H9 (cell line): ENCODE measurements at regions not wholly inside any gene's neighbourhood (a gene's known extent, or its start where the extent isn't known, plus 50 kb on each side); places are given as distances from the start of the nearest gene placed in this dataset.

Experiments
- DNase-seq: peaks from one replicate; pipeline ENCODE4 v3.0.0-alpha.2; 2017
- H2AFZ ChIP-seq: one replicate; pipeline ENCODE4 v1.6.1; 2013; ENCODE audit warnings: mild to moderate bottlenecking, low read length, control low read depth, moderate library complexity
- H2AK5ac ChIP-seq: 2 replicates; pipeline ENCODE4 v1.6.1; 2013; ENCODE audit warnings: low read length, control low read depth, mixed read lengths; ENCODE audit not compliant: insufficient read length
- H2BK120ac ChIP-seq: one replicate; pipeline ENCODE4 v1.6.1; 2013; ENCODE audit warnings: low read depth, mild to moderate bottlenecking, low read length, control low read depth, inconsistent platforms; ENCODE audit not compliant: poor library complexity, severe bottlenecking
- H2BK12ac ChIP-seq: 2 replicates; pipeline ENCODE4 v1.6.1; 2013; ENCODE audit warnings: low read length, control low read depth, mixed read lengths, low read depth; ENCODE audit not compliant: insufficient read length
- H2BK15ac ChIP-seq: 2 replicates; pipeline ENCODE4 v1.6.1; 2013; ENCODE audit warnings: low read depth, low read length, control low read depth
- H2BK20ac ChIP-seq: one replicate; pipeline ENCODE4 v1.6.1; 2013; ENCODE audit warnings: low read depth, mild to moderate bottlenecking, low read length, control low read depth, inconsistent platforms; ENCODE audit not compliant: poor library complexity, severe bottlenecking
- H2BK5ac ChIP-seq: 2 replicates; pipeline ENCODE4 v1.6.1; 2013; ENCODE audit warnings: low read length, control low read depth, mixed read lengths; ENCODE audit not compliant: insufficient read length
- H3K14ac ChIP-seq: 2 replicates; pipeline ENCODE4 v1.6.1; 2013; ENCODE audit warnings: low read length, control low read depth; ENCODE audit not compliant: insufficient read depth
- H3K18ac ChIP-seq: 2 replicates; pipeline ENCODE4 v1.6.1; 2013; ENCODE audit warnings: low read depth, mild to moderate bottlenecking, mixed read lengths, low read length, control low read depth; ENCODE audit not compliant: insufficient read length
- H3K23ac ChIP-seq: 2 replicates; pipeline ENCODE4 v1.6.1; 2013; ENCODE audit warnings: low read length, control low read depth, mixed read lengths, low read depth; ENCODE audit not compliant: insufficient read length
- H3K23me2 ChIP-seq: 2 replicates; pipeline ENCODE4 v1.6.1; 2013; ENCODE audit warnings: low read depth, mild to moderate bottlenecking, mixed read lengths, low read length, control low read depth; ENCODE audit not compliant: insufficient read length, poor library complexity, severe bottlenecking
- H3K27ac ChIP-seq: 2 replicates; pipeline ENCODE4 v1.5.1; 2013; ENCODE audit warnings: low read length, control low read depth, mixed read lengths, low read depth; ENCODE audit not compliant: insufficient read length
- H3K27me3 ChIP-seq: 2 replicates; pipeline ENCODE4 v1.6.1; 2013; ENCODE audit warnings: low read length, control low read depth, inconsistent platforms; ENCODE audit not compliant: insufficient read depth
- H3K4ac ChIP-seq: 2 replicates; pipeline ENCODE4 v1.6.1; 2013; ENCODE audit warnings: low read depth, mild to moderate bottlenecking, control low read depth, inconsistent platforms, low read length, moderate library complexity
- H3K4me1 ChIP-seq: 2 replicates; pipeline ENCODE4 v1.6.1; 2013; ENCODE audit warnings: low read length, control low read depth, inconsistent platforms; ENCODE audit not compliant: insufficient read depth
- H3K4me2 ChIP-seq: 2 replicates; pipeline ENCODE4 v1.6.1; 2013; ENCODE audit warnings: low read length, control low read depth, mixed read lengths; ENCODE audit not compliant: insufficient read length, insufficient read depth
- H3K56ac ChIP-seq: 2 replicates; pipeline ENCODE4 v1.6.1; 2013; ENCODE audit warnings: low read depth, mild to moderate bottlenecking, mixed read lengths, low read length, control low read depth; ENCODE audit not compliant: insufficient read length
- H3K79me1 ChIP-seq: 2 replicates; pipeline ENCODE4 v1.6.1; 2013; ENCODE audit warnings: low read depth, mild to moderate bottlenecking, moderate library complexity, low read length, control low read depth, inconsistent platforms; ENCODE audit not compliant: insufficient read depth, poor library complexity, severe bottlenecking
- H3K79me2 ChIP-seq: 2 replicates; pipeline ENCODE4 v1.6.1; 2013; ENCODE audit warnings: low read length, control low read depth, inconsistent platforms; ENCODE audit not compliant: insufficient read depth
- H3K9ac ChIP-seq: 2 replicates; pipeline ENCODE4 v1.6.1; 2013; ENCODE audit warnings: low read length, control low read depth, mixed read lengths; ENCODE audit not compliant: insufficient read length; ENCODE audit errors: extremely low read depth
- H3K9me3 ChIP-seq: one replicate; pipeline ENCODE4 v1.6.1; 2013; ENCODE audit warnings: low read depth, low read length, inconsistent platforms; ENCODE audit not compliant: control insufficient read depth
- H3T11ph ChIP-seq: one replicate; pipeline ENCODE4 v1.6.1; 2013; ENCODE audit warnings: mild to moderate bottlenecking, low read length, control low read depth, inconsistent platforms
- H4K20me1 ChIP-seq: one replicate; pipeline ENCODE4 v1.6.1; 2013; ENCODE audit not compliant: control insufficient read depth, insufficient read length, insufficient read depth
- H4K5ac ChIP-seq: 2 replicates; pipeline ENCODE4 v1.6.1; 2013; ENCODE audit warnings: low read depth, mild to moderate bottlenecking, mixed read lengths, low read length, control low read depth; ENCODE audit not compliant: insufficient read length
- H4K8ac ChIP-seq: replicated peaks from 2 replicates; pipeline ENCODE4 v1.6.1; 2013; ENCODE audit warnings: low read length, control low read depth, mixed read lengths, low read depth; ENCODE audit not compliant: insufficient read length
- H4K91ac ChIP-seq: 2 replicates; pipeline ENCODE4 v1.6.1; 2013; ENCODE audit warnings: low read depth, mild to moderate bottlenecking, moderate library complexity, mixed read lengths, low read length, control low read depth; ENCODE audit not compliant: insufficient read length
- H3K27ac Mint-ChIP-seq, 3 experiments: 2 replicates in 2 of 3; 3 replicates in 1 of 3; pipeline ENCODE4 v1.8.0; 2020 to 2021; ENCODE audit warnings: mixed read lengths in 3 of 3, mild to moderate bottlenecking in 1 of 3, moderate library complexity in 1 of 3
- H3K27me3 Mint-ChIP-seq: 2 replicates; pipeline ENCODE4 v1.8.0; 2021; ENCODE audit warnings: low read depth, mild to moderate bottlenecking, moderate library complexity, mixed read lengths
- H3K36me3 Mint-ChIP-seq, 3 experiments: 2 replicates in 2 of 3; 3 replicates in 1 of 3; pipeline ENCODE4 v1.8.0; 2020 to 2021; ENCODE audit warnings: low read depth in 3 of 3, mixed read lengths in 3 of 3; ENCODE audit not compliant: insufficient read depth in 1 of 3
- H3K4me1 Mint-ChIP-seq, 2 experiments: 2 replicates each; pipeline ENCODE4 v1.8.0; 2020; ENCODE audit warnings: mixed read lengths in 2 of 2
- H3K4me3 Mint-ChIP-seq, 2 experiments: 2 replicates in 1 of 2; 3 replicates in 1 of 2; pipeline ENCODE4 v1.8.0; 2020 to 2021; ENCODE audit warnings: mild to moderate bottlenecking in 2 of 2, mixed read lengths in 2 of 2, moderate library complexity in 1 of 2
- H3K9me3 Mint-ChIP-seq, 2 experiments: 2 replicates in 1 of 2; 3 replicates in 1 of 2; pipeline ENCODE4 v1.8.0; 2020; ENCODE audit warnings: mild to moderate bottlenecking in 2 of 2, mixed read lengths in 2 of 2, moderate library complexity in 1 of 2
- whole genome bisulfite sequencing: extraction: QIAGEN DNeasy Blood & Tissue Kit; methylation state at CpG from one replicate; pipeline ENCODE4 v1.1.7; 2013; ENCODE audit warnings: missing lambda C conversion rate, low lambda C conversion rate, mixed read lengths; ENCODE audit not compliant: insufficient read length; ENCODE audit errors: extremely low coverage; 5-methylcytosine and 5-hydroxymethylcytosine counted together
- TF ChIP-seq, protein P1 (sequence below): fragments of 200-600 bp; sonication (generic); conservative IDR thresholded peaks from 3 replicates; pipeline ENCODE4 v1.8.0; 2021; ENCODE audit warnings: antibody characterized with exemption, mild to moderate bottlenecking

DNA sequence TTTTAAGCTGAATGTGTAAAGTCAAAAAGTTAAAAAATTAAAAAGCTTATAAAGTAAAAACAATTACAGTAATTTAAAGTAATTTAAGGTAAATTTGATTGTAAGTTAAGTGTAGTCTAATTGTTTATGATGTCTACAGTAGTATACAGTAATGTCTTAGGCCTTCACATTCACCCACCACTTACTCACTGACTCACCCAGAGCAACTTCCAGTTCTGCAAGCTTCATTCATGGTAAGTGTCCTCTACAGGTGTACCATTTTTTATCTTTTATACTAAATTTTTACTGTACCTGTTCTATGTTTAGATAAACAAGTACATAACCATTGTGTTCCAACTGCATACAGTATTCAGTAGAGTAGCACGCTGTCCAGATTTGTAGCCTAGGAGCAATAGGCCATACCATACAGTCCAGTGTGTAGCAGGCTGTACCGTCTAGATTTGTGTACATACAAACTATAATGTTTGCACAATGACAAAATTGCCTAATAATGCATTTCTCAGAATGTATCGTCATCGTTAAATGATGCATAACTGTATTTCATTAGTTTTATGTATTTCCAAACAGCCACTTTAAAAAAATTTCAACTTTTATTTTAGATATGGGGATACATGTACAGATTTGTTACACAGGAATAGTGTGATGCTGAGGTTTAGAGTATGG, 319.3 kb downstream of the DYSF start:
- Histone ChIP-seq H3K4me2 (no peak overlapping the region), H3K18ac (no peak overlapping the region), H4K5ac (no peak overlapping the region), H3K23me2 (no peaks in the 10 kb centered on the region), H3K27me3 (no peaks in the 10 kb centered on the region; the same call in 1 of the 2 replicates), H2BK5ac (no peak overlapping the region), H2BK12ac (no peak overlapping the region), H3K9ac (no peak overlapping the region), H2BK15ac (no peak overlapping the region), H2BK120ac (no peak overlapping the region), H3T11ph (no peak overlapping the region), H4K91ac (no peak overlapping the region), H3K27ac (no peak overlapping the region), H4K8ac (no peak overlapping the region), H3K56ac (no peak overlapping the region), H3K23ac (no peak overlapping the region), H2AFZ (no peak overlapping the region), H2AK5ac (no peak overlapping the region), H3K14ac (no peak overlapping the region), H3K9me3 (no peaks in the 10 kb centered on the region), H3K79me1 (no peaks in the 10 kb centered on the region), H2BK20ac (no peak overlapping the region), H3K79me2 (no peaks in the 10 kb centered on the region), H4K20me1 (no peaks in the 10 kb centered on the region), H3K4me1 (no peaks in the 10 kb centered on the region), H3K4ac (no peak overlapping the region)
- peaks cover 3% of the 10 kb centered on the region for H3K27me3 Mint-ChIP-seq
- no peaks in the 10 kb centered on the region for H3K4me1 Mint-ChIP-seq
- peaks cover 8 to 14% of the 10 kb centered on the region in 2 experiments for H3K9me3 Mint-ChIP-seq
- no peak overlapping the region for H3K4me3 Mint-ChIP-seq
- WGBS: no CpG with 5 or more reads among the region's 4 CpGs
- H3K36me3 Mint-ChIP-seq: peaks cover 0 to 6% (median 4%) of the 10 kb centered on the region in 3 experiments; a peak in 4 of 7 replicates
- no peak for DNase-seq
- no peak overlapping the region for H3K27ac Mint-ChIP-seq
- TF ChIP-seq, protein P1, sequence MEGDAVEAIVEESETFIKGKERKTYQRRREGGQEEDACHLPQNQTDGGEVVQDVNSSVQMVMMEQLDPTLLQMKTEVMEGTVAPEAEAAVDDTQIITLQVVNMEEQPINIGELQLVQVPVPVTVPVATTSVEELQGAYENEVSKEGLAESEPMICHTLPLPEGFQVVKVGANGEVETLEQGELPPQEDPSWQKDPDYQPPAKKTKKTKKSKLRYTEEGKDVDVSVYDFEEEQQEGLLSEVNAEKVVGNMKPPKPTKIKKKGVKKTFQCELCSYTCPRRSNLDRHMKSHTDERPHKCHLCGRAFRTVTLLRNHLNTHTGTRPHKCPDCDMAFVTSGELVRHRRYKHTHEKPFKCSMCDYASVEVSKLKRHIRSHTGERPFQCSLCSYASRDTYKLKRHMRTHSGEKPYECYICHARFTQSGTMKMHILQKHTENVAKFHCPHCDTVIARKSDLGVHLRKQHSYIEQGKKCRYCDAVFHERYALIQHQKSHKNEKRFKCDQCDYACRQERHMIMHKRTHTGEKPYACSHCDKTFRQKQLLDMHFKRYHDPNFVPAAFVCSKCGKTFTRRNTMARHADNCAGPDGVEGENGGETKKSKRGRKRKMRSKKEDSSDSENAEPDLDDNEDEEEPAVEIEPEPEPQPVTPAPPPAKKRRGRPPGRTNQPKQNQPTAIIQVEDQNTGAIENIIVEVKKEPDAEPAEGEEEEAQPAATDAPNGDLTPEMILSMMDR: no peak
